NB4 (cell line): ENCODE measurements at regions not wholly inside any gene's neighbourhood (a gene's known extent, or its start where the extent isn't known, plus 50 kb on each side); places are given as distances from the start of the nearest gene placed in this dataset.

ENCODE experiments used
- CTCF ChIP-seq: IDR thresholded peaks from one replicate; pipeline ENCODE4 v1.5.1; 2012; ENCODE audit warnings: low read depth, low read length
- MAX ChIP-seq: IDR thresholded peaks from 2 replicates; pipeline ENCODE4 v1.6.1; 2011; ENCODE audit warnings: low read depth, low read length
- POLR2A ChIP-seq: IDR thresholded peaks from 2 replicates; pipeline ENCODE4 v1.6.1; 2011; ENCODE audit warnings: mild to moderate bottlenecking; ENCODE audit not compliant: insufficient read length; ENCODE audit errors: extremely low read depth

GRCh38 chr16:59686405-59686804 lies 952.3 kb upstream of the GOT2 start:
- TF ChIP-seq CTCF, result no peak
- TF ChIP-seq POLR2A, result no peak
- TF ChIP-seq MAX, result no peak
